Caco-2 (cell line): ENCODE measurements at regions not wholly inside any gene's neighbourhood (a gene's known extent, or its start where the extent isn't known, plus 50 kb on each side); places are given as distances from the start of the nearest gene placed in this dataset.

Source experiments
- BruUV-seq: library from RNA; stranded (reverse); fragments of 400-500 nt; replicated peaks from 2 replicates; lab custom pipeline; 2021; lab: Mats Ljungman, UMichigan
- CTCF ChIA-PET: fragments of 300-600 bp; sonication (Branson Sonifier 250); formaldehyde crosslinking; loops from one replicate; lab custom pipeline; 2022; ENCODE audit warnings: antibody characterized with exemption; lab: Charles Lee
- POLR2A ChIA-PET: fragments of 300-600 bp; sonication (Branson Sonifier 250); formaldehyde crosslinking; loops from one replicate; lab custom pipeline; 2022; ENCODE audit warnings: antibody characterized with exemption; lab: Charles Lee
- DNase-seq, 2 experiments: peaks; one replicate each; pipeline versions ENCODE4 v3.0.0 to v3.0.0-alpha.2; 2020 to 2022
- H3K27me3 ChIP-seq: replicated peaks from 2 replicates; pipeline ENCODE4 v1.6.0; 2011; ENCODE audit warnings: low read length; ENCODE audit not compliant: control insufficient read depth, insufficient read depth
- H3K36me3 ChIP-seq: 2 replicates; pipeline ENCODE4 v1.5.1; 2011; ENCODE audit warnings: low read length; ENCODE audit not compliant: control insufficient read depth, insufficient read depth
- H3K4me1 ChIP-seq: fragments of 250-450 bp; sonication (Bioruptor Pico); 2 replicates; pipeline ENCODE4 v1.5.1; 2020; ENCODE audit warnings: mild to moderate bottlenecking
- H3K4me3 ChIP-seq: 2 replicates; pipeline ENCODE4 v1.5.1; 2011; ENCODE audit warnings: low read depth, mild to moderate bottlenecking, control low read depth, low read length
- H3K9me3 ChIP-seq: fragments of 250-450 bp; sonication (Bioruptor Pico); 2 replicates; pipeline ENCODE4 v1.5.1; 2020; ENCODE audit warnings: mild to moderate bottlenecking, moderate library complexity
- H3K27ac Mint-ChIP-seq: one replicate; pipeline ENCODE4 v1.8.0; 2022; ENCODE audit warnings: mixed read lengths; ENCODE audit not compliant: unreplicated experiment
- H3K27me3 Mint-ChIP-seq: one replicate; pipeline ENCODE4 v1.8.0; 2022; ENCODE audit warnings: mixed read lengths; ENCODE audit not compliant: insufficient read depth, unreplicated experiment
- H3K36me3 Mint-ChIP-seq: one replicate; pipeline ENCODE4 v1.8.0; 2022; ENCODE audit warnings: mild to moderate bottlenecking, mixed read lengths; ENCODE audit not compliant: insufficient read depth, unreplicated experiment
- H3K4me1 Mint-ChIP-seq: one replicate; pipeline ENCODE4 v1.8.0; 2022; ENCODE audit warnings: low read depth, mixed read lengths; ENCODE audit not compliant: unreplicated experiment
- H3K4me3 Mint-ChIP-seq: one replicate; pipeline ENCODE4 v1.8.0; 2022; ENCODE audit warnings: mild to moderate bottlenecking, moderate library complexity, mixed read lengths; ENCODE audit not compliant: unreplicated experiment
- H3K9me3 Mint-ChIP-seq: one replicate; pipeline ENCODE4 v1.8.0; 2022; ENCODE audit warnings: mixed read lengths; ENCODE audit not compliant: unreplicated experiment
- CTCF ChIP-seq, 2 experiments: fragments of 200-600 bp in 1 of 2; IDR thresholded peaks; 1 replicate in 1 of 2; 2 replicates in 1 of 2; pipeline versions ENCODE4 v1.5.1 to v1.8.0; 2011 to 2022; ENCODE audit warnings: antibody characterized with exemption in 1 of 2, control low read depth in 1 of 2, inconsistent platforms in 1 of 2, low read depth in 1 of 2, low read length in 1 of 2, mild to moderate bottlenecking in 1 of 2, moderate library complexity in 1 of 2; ENCODE audit not compliant: insufficient read depth in 1 of 2, severe bottlenecking in 1 of 2, unreplicated experiment in 1 of 2
- intact Hi-C: fragments of 100-400 bp; cut with micrococcal nuclease; formaldehyde crosslinking; loops from one replicate; pipeline ENCODE4 v1.10.0; 2022; ENCODE audit not compliant: unreplicated experiment

DNA sequence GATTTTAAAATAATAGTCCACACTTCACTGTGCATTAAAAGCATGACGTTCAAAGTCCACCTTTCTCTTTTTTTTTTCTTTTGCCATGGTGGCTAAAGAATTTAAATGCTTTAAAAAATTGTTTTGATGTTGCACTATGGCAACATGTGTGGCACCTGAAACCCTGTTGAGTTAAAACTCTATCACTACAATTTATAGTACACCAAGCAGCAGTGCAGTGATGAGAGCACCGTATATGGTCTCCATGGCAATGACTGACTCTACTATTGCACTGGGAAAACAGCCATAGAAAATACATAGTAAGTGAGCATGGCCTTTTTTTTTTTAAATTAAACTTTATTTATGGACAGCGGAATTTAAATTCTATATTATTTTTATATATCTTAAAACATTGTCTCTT lies 298.8 kb downstream of the FIGN start:
- Mint-ChIP-seq H3K36me3 (no peaks in the 10 kb centered on the region), H3K27ac (no peak overlapping the region), H3K27me3 (no peaks in the 10 kb centered on the region), H3K4me3 (no peak overlapping the region), H3K4me1 (no peaks in the 10 kb centered on the region), H3K9me3 (no peaks in the 10 kb centered on the region)
- TF ChIP-seq CTCF (IDR thresholded peaks at IDR 0.05; ENCODE audit: insufficient read depth in 1 of 2, low read depth in 1 of 2, low read length in 1 of 2, severe bottlenecking in 1 of 2, unreplicated experiment in 1 of 2), result no peak
- H3K4me3 ChIP-seq, result no peak overlapping the region
- H3K4me1 ChIP-seq, result no peaks in the 10 kb centered on the region
- no peaks in the 10 kb centered on the region for H3K36me3 ChIP-seq
- intact Hi-C loops, result no loop called here
- POLR2A ChIA-PET, result no interaction called here
- no peaks in the 10 kb centered on the region for H3K9me3 ChIP-seq
- no peak for DNase-seq
- CTCF ChIA-PET, result no interaction called here
- no peaks in the 10 kb centered on the region for H3K27me3 ChIP-seq
- no TSS peak for BruUV-seq

DNA sequence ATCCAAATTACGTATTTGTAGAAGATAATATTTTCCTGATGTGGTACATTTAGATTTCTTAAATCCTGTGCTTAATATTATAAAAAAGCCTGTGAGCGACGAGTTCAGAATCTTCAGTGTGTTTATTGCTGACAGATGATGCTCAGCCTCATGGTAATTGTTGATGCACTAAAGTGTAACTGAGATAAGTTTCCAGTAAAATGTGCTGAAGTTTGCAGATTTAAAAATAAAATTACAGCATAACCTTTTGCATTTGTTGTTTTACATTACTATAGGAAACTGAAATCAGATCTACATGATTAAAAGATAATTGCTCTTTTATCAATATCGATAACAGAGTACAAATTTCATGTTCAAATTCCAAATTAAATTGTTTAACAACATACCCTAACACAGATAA lies 307.6 kb downstream of the FIGN start:
- no peak for DNase-seq

DNA sequence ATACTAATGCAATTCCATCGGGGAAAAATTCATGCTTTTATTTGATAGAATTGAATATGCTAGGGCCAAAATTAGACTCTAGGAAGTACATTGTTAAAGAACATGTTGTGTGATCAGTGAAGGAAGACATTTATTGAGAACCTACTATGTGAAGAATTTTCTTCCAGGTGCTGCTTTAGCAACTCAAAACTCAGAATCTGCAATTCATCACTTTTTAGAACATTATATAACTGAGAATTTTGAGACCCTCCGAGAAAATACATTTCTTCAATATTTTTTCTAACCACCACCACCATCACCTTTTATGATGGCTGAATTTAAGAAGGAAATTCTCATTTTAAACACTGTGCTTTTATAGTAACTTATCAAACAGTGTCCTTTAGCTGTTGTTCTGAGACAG lies 315.2 kb downstream of the FIGN start:
- H3K27me3 Mint-ChIP-seq, result peaks cover 3% of the 10 kb centered on the region
- intact Hi-C loops, result loop anchor here (5.0 kb wide), 1 partner anchor 73 kb away; no protein-coding TSS in a partner anchor
- CTCF ChIA-PET, result no interaction called here
- no peaks in the 10 kb centered on the region for H3K4me1 Mint-ChIP-seq
- no peaks in the 10 kb centered on the region for H3K36me3 Mint-ChIP-seq
- no peaks in the 10 kb centered on the region for H3K9me3 Mint-ChIP-seq
- no peak overlapping the region for H3K4me3 Mint-ChIP-seq
- H3K27ac Mint-ChIP-seq, result no peak overlapping the region
- DNase-seq, result no peak
- no TSS peak for BruUV-seq
- no peaks in the 10 kb centered on the region for H3K36me3 ChIP-seq
- H3K4me1 ChIP-seq, result no peaks in the 10 kb centered on the region
- no peaks in the 10 kb centered on the region for H3K9me3 ChIP-seq
- no peak overlapping the region for H3K4me3 ChIP-seq
- no peaks in the 10 kb centered on the region for H3K27me3 ChIP-seq
- POLR2A ChIA-PET, result no interaction called here
- TF ChIP-seq CTCF (IDR thresholded peaks at IDR 0.05; ENCODE audit: insufficient read depth in 1 of 2, low read depth in 1 of 2, low read length in 1 of 2, severe bottlenecking in 1 of 2, unreplicated experiment in 1 of 2), result no peak

More for the DNA sequence above, 307.6 kb downstream of the FIGN start:
- Mint-ChIP-seq H3K9me3 (no peaks in the 10 kb centered on the region), H3K36me3 (no peaks in the 10 kb centered on the region), H3K4me1 (no peaks in the 10 kb centered on the region), H3K27ac (no peak overlapping the region), H3K27me3 (no peaks in the 10 kb centered on the region), H3K4me3 (no peak overlapping the region)
- ChIA-PET CTCF (no interaction called here), POLR2A (no interaction called here)
- Histone ChIP-seq H3K4me3 (no peak overlapping the region), H3K27me3 (no peaks in the 10 kb centered on the region), H3K4me1 (no peaks in the 10 kb centered on the region), H3K36me3 (no peaks in the 10 kb centered on the region), H3K9me3 (no peaks in the 10 kb centered on the region)
- intact Hi-C loops, result no loop called here
- TF ChIP-seq CTCF (IDR thresholded peaks at IDR 0.05; ENCODE audit: insufficient read depth in 1 of 2, low read depth in 1 of 2, low read length in 1 of 2, severe bottlenecking in 1 of 2, unreplicated experiment in 1 of 2), result no peak
- BruUV-seq, result no TSS peak
